Hepatocyte (in vitro differentiated cells): ENCODE measurements at regions not wholly inside any gene's neighbourhood (a gene's known extent, or its start where the extent isn't known, plus 50 kb on each side); places are given as distances from the start of the nearest gene placed in this dataset.

Experiments
- DNase-seq: peaks from one replicate; pipeline ENCODE4 v3.0.0-alpha.2; 2016; ENCODE audit warnings: low spot score
- H2AFZ ChIP-seq: fragments of 200-600 bp; sonication (generic); 2 replicates; pipeline ENCODE4 v1.6.0; 2016; ENCODE audit warnings: antibody characterized with exemption, mild to moderate bottlenecking
- H3K27ac ChIP-seq: fragments of 200-600 bp; sonication (generic); 2 replicates; pipeline ENCODE4 v1.5.1; 2016; ENCODE audit warnings: mild to moderate bottlenecking
- H3K27me3 ChIP-seq: fragments of 200-600 bp; sonication (generic); 2 replicates; pipeline ENCODE4 v1.6.1; 2016
- H3K36me3 ChIP-seq: fragments of 200-600 bp; sonication (generic); replicated peaks from 2 replicates; pipeline ENCODE4 v1.5.1; 2016; ENCODE audit warnings: low read depth; ENCODE audit not compliant: insufficient read depth
- H3K4me1 ChIP-seq: fragments of 200-600 bp; sonication (generic); 2 replicates; pipeline ENCODE4 v1.5.1; 2016; ENCODE audit warnings: mild to moderate bottlenecking, moderate library complexity; ENCODE audit not compliant: insufficient read depth
- H3K4me2 ChIP-seq: fragments of 200-600 bp; sonication (generic); 2 replicates; pipeline ENCODE4 v1.6.0; 2016
- H3K4me3 ChIP-seq: fragments of 200-600 bp; sonication (generic); 2 replicates; pipeline ENCODE4 v1.5.1; 2016; ENCODE audit warnings: mild to moderate bottlenecking
- H3K79me2 ChIP-seq: fragments of 200-600 bp; sonication (generic); 2 replicates; pipeline ENCODE4 v1.6.0; 2017; ENCODE audit warnings: mild to moderate bottlenecking
- H3K9me2 ChIP-seq: fragments of 200-600 bp; sonication (generic); replicated peaks from 2 replicates; pipeline ENCODE4 v1.6.0; 2017; ENCODE audit warnings: mild to moderate bottlenecking; ENCODE audit not compliant: insufficient read depth
- H3K9me3 ChIP-seq: fragments of 200-600 bp; sonication (generic); 2 replicates; pipeline ENCODE4 v1.5.1; 2016; ENCODE audit warnings: low read depth, mild to moderate bottlenecking
- H4K20me1 ChIP-seq: fragments of 200-600 bp; sonication (generic); 2 replicates; pipeline ENCODE4 v1.6.0; 2016; ENCODE audit warnings: mild to moderate bottlenecking; ENCODE audit not compliant: insufficient read depth, poor library complexity, severe bottlenecking
- CTCF ChIP-seq: fragments of 200-600 bp; sonication (generic); IDR thresholded peaks from 2 replicates; pipeline ENCODE4 v1.5.1; 2016; ENCODE audit warnings: antibody characterized with exemption, mild to moderate bottlenecking; ENCODE audit not compliant: poor library complexity
- EZH2 ChIP-seq: fragments of 200-600 bp; sonication (generic); IDR thresholded peaks from 2 replicates; pipeline ENCODE4 v1.6.1; 2016; ENCODE audit warnings: antibody characterized with exemption, mild to moderate bottlenecking, borderline replicate concordance
- EZH2phosphoT487 ChIP-seq: fragments of 200-600 bp; sonication (generic); IDR thresholded peaks from one replicate; pipeline ENCODE4 v1.6.1; 2018; ENCODE audit warnings: antibody characterized with exemption, mild to moderate bottlenecking, low read depth, moderate library complexity; ENCODE audit not compliant: unreplicated experiment, severe bottlenecking
- WGBS: methylation state at CpG from one replicate; pipeline ENCODE4 v1.1.6; 2016; ENCODE audit warnings: low lambda C conversion rate; ENCODE audit errors: missing lambda C conversion rate; 5-methylcytosine and 5-hydroxymethylcytosine counted together

DNA sequence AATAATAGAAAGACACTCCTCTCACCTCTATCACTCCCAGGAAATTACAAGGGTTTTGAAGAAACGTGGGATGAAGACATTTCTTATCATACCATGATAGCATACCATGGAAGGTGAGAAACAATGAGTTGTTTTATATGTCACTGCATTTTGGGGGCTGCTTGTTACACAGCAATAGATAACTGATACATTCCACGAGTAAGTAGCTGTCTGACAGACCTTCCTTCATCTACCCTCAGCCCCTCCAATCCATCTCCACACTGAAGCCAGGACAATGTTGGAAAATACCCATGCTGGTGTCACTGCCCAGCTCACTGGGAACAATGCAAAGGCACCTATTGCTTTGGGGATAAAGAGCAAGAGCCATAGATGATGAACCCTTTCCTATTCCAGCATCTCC lies 68.9 kb upstream of the USP29 start:
- Histone ChIP-seq H3K4me2 (no peak overlapping the region), H3K36me3 (no peaks in the 10 kb centered on the region), H3K4me3 (no peak overlapping the region), H2AFZ (no peak overlapping the region), H3K79me2 (no peaks in the 10 kb centered on the region), H3K27ac (no peak overlapping the region), H3K9me2 (no peaks in the 10 kb centered on the region), H3K27me3 (no peaks in the 10 kb centered on the region), H4K20me1 (no peaks in the 10 kb centered on the region), H3K9me3 (no peaks in the 10 kb centered on the region), H3K4me1 (no peaks in the 10 kb centered on the region)
- TF ChIP-seq EZH2 (no peak), EZH2phosphoT487 (no peak), CTCF (no peak)
- no peak for DNase-seq
- WGBS: 17% methylated on average over 2 of the region's 2 CpGs

- 49% methylated on average over 3 of the region's 3 CpGs for WGBS
- no peak for TF ChIP-seq CTCF
- no peak for TF ChIP-seq EZH2
- no peak for TF ChIP-seq EZH2phosphoT487
- H3K27me3 ChIP-seq: no peaks in the 10 kb centered on the region
- no peaks in the 10 kb centered on the region for H3K4me1 ChIP-seq
- H2AFZ ChIP-seq: no peak overlapping the region
- H3K9me3 ChIP-seq: no peaks in the 10 kb centered on the region
- no peaks in the 10 kb centered on the region for H3K79me2 ChIP-seq
- H3K4me2 ChIP-seq: no peak overlapping the region
- no peak overlapping the region for H3K4me3 ChIP-seq
- no peak for DNase-seq
- no peaks in the 10 kb centered on the region for H4K20me1 ChIP-seq
- no peak overlapping the region for H3K27ac ChIP-seq
- H3K36me3 ChIP-seq: no peaks in the 10 kb centered on the region
- no peaks in the 10 kb centered on the region for H3K9me2 ChIP-seq
These were observed 67.7 kb upstream of the USP29 start for GRCh38 chr19:57052081-57052480.

- TF ChIP-seq CTCF (no peak), EZH2 (no peak), EZH2phosphoT487 (no peak)
- Histone ChIP-seq H3K79me2 (no peaks in the 10 kb centered on the region), H3K36me3 (no peaks in the 10 kb centered on the region), H3K27me3 (no peaks in the 10 kb centered on the region), H3K9me3 (no peaks in the 10 kb centered on the region), H3K9me2 (no peaks in the 10 kb centered on the region), H3K4me3 (no peak overlapping the region), H4K20me1 (no peaks in the 10 kb centered on the region), H3K4me2 (no peak overlapping the region), H2AFZ (no peak overlapping the region), H3K27ac (no peak overlapping the region), H3K4me1 (no peaks in the 10 kb centered on the region)
- DNase-seq: no peak
- 87% methylated on average over 12 of the region's 12 CpGs for WGBS
These were observed 66.4 kb upstream of the USP29 start for GRCh38 chr19:57053401-57053800.

DNA sequence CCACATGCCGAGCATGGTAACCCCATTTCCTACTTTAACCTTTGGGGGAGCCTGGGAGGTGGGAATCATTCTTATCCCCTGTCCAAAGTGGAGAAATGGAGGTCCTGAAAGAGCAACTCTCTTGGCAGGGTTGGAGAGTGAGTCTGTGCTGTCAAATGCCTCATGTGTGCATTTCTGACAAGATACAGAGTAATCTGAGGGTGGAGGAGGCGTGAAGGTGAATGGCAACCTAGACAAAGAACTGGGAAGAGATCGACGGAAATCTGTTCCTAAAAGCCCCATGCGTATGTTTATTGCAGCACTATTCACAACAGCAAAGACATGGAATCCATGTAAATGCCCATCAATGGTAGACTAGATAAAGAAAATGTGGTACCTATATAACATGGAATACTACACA lies 63.8 kb upstream of the USP29 start:
- no peak for DNase-seq
- H3K4me2 ChIP-seq: no peak overlapping the region
- no peaks in the 10 kb centered on the region for H3K9me2 ChIP-seq
- 86% methylated on average over 5 of the region's 5 CpGs for WGBS
- no peaks in the 10 kb centered on the region for H3K36me3 ChIP-seq
- H2AFZ ChIP-seq: no peak overlapping the region
- H3K4me1 ChIP-seq: no peaks in the 10 kb centered on the region
- H3K79me2 ChIP-seq: no peaks in the 10 kb centered on the region
- no peaks in the 10 kb centered on the region for H3K9me3 ChIP-seq
- H3K4me3 ChIP-seq: no peak overlapping the region
- H3K27ac ChIP-seq: no peak overlapping the region
- TF ChIP-seq EZH2phosphoT487: no peak
- no peak for TF ChIP-seq EZH2
- no peaks in the 10 kb centered on the region for H3K27me3 ChIP-seq
- H4K20me1 ChIP-seq: no peaks in the 10 kb centered on the region
